Stimulated activated CD4-positive, alpha-beta T cell treated with anti-CD3 and anti-CD28 coated beads, Interleukin-15, amount 100 ng/mL, for 48 hours (primary cell): ENCODE measurements at regions not wholly inside any gene's neighbourhood (a gene's known extent, or its start where the extent isn't known, plus 50 kb on each side); places are given as distances from the start of the nearest gene placed in this dataset.

ENCODE experiments used
- DNase-seq, 2 donors: peaks; one replicate each; pipeline ENCODE4 v3.0.0-alpha.2; 2020; ENCODE audit warnings: low read depth in 2 of 2

DNA sequence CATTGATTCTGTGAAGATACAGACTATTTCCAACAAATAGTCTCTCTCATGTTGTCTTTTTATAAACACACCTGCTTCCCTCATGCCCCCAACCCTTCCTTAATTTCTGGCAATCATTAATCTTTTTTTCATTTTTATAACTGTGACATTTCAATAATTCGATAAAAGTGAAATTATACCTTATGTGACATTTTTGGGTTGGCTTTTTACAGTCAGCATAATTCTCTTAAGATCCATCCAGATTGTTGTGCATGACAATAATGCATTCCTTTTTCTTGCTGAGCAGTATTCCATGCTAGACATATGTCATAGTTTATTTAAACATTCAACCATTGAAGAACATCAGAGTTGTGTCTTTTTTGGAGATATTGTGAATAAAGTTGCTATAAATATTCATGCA lies 541.8 kb upstream of the VRK2 start:
- DNase-seq = no peak

DNA sequence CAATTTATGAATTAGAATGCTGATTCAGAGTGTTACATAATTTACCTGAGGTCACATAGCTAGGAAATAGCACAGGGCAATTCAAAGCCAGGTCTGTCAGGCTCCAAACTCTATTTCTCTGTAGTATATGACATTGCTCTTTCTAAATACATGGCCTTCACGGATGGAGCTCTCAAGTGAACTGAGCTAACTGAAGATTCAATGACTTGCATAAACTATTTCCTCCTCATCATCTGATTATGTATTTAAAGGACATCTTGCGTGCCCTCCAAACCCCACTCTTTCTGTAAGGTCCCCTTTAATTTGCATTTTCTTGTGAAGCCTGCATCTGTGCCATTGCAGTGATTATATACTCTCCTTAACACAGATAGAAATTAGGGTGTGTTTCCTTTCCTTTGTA lies 537.4 kb upstream of the VRK2 start:
- DNase-seq = no peak

DNA sequence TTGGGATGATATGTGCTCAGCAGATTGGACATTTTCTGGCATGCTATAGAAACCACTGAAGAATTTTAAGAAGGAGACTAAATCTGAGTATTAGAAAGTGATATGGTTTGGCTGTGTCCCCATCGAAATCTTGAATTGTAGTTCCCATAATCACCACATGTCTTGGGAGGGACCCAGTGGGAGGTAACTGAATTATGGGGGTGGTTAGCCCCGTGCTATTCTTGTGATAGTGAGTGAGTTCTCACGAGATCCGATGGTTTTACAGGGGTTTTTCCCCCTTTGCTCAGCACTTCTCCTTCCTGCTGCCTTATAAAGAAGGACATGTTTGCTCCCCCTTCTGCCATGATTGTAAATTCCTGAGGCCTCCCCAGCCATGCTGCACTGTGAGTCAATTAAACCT lies 535.9 kb upstream of the VRK2 start:
- DNase-seq = no peak

DNA sequence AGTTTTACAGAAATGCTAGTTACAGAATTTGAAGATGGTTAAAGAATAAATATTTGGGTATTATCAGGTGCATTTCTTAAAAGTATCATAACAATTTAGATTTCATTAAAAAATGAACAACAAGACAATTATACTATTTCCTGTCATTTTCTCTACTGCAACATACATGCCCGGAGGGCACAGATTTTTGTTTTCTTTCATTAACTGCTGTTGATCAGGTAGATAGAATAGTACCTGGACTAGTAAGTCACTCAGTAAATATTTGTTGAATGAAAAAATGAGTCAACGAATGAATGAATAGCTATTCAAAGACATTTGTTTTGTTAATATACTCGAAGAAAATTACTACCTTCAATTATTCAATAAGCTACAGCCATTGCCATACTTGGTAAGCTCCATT lies 531.2 kb upstream of the VRK2 start:
- DNase-seq = no peak

DNA sequence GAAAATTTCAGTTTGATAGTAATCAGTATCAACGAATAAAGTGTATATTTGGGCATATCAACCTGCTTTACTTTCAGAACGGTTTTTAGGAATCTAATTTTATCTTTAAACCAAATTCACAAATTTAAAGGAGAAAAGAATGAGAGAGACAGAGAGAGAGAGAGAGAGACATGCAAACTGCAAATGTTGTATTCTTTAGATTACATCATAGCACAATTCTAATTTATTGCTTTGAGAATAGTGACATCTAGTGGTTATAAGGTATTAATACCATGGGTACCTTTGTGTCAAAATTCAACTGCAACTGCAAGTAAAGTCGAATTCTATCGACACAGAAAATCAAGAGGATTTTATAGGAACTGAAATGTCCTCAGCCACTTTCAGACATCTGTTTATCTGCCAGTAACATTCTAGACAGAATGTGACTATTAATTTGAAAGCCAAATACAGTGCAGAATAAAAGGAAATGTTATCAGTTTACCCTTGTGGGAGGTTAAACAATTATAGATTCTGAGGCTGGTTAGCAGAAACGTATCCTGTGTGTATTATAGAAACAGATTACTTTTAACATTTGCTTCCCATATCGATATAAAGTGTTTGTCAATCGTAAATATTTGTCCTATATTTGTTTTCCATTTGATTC lies 529.8 kb upstream of the VRK2 start:
- no peak for DNase-seq

DNA sequence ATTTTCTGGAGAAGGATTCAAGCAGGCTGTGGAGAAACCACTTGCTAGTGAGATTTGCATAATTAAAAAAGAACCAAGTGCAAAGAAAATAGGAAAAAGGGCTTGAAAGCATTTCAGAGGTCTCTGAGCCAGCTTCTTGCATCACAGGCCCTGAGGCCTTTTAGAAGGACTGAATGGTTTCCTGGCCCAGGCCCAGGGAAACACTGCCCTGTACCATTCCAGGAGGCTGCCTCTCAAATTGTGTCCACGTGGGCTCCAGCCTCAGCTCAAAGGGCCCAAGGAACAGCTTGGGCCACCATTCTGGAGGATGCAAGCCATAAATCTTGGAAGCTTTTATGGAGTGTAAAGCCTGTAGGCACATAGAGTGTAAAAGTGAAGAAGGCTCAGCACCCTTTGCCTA lies 523.3 kb upstream of the VRK2 start:
- DNase-seq = no peak

DNA sequence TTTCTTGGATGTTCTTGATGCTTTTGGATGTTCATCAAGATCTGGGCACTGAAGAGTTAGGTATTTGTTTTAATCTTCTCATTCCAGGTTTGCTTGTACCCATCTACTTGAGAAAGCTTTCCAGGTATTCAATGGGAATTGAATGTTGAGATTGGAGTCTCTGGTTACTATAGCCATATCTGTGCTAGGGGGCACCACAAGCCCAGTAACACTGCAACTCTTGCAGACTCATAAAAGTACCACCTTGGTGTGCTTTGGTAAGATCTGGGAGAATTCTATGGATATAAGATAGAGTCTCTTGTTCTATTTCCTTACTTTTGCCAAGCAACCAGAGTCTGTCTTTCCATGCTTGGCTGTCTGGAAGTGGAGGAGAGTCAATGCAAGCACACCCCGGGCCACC lies 518.9 kb upstream of the VRK2 start:
- DNase-seq = no peak

DNA sequence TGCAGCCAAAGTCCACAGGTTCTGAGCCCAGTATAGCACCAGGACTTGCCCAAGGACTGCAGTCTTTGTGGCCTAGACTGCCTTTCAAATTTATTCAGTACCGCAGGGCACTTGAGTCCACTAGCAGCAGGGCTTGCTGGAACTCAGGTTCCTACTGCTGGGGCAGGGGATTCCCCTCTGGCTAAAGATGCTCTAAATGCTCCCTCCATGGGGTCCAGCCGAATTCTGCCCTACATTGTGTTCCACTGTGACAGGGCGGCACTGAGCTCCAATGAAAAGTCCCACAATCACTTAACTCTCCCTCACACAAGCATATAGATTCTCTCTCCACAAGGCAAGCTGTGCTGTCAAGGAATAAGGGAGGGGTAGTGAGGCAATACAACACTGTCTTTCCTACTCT lies 518.1 kb upstream of the VRK2 start:
- DNase-seq = no peak

DNA sequence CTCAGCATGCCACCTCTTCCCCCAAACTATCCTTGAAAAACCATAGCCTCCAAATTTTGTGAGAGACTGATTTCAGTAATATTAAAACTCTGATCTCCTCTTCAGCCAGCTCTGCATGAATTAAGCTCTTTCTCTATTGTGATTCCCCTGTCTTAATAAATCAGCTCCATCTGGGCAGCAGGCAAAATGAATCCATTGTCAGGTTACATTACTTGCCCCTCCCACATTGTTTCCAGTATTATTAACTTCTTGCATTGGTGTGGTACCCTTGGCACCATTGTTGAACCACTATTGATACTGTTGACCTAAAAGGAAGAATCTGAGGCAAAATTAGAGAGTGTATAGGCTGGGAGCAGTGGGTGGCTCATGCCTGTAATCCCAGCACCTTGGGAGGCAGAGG lies 512.2 kb upstream of the VRK2 start:
- DNase-seq = no peak

DNA sequence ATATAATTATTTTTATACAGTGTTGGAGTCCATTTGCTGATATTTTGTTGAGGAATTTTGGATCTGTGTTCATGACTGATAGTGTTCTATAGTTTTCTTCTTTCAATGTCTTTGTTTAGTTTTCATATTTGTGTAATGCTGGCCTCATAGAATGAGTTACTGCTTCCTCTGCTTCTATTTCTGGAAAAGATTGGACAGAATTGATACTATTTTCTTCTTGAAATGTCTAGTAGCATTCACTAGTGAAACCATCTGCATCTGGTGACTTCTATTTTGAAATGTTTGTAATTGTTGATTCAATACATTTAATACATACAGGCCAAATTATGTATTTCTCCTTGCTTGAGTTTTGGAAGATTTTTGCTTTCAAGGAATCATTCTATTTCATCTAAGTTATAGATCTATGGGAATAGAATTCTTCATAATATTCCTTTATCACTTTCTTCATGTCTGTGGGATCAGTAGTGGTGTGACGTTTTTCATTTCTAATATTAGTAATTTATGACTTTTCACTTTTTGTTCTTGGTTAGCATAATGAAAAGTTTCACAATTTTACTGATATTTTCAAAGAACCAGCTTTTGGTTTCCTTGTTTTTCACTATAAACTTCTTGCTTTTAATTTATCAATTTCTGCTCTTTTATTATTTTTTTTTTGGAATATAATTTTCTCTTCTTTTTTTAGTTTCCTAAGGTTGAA lies 509.9 kb upstream of the VRK2 start:
- no peak for DNase-seq

DNA sequence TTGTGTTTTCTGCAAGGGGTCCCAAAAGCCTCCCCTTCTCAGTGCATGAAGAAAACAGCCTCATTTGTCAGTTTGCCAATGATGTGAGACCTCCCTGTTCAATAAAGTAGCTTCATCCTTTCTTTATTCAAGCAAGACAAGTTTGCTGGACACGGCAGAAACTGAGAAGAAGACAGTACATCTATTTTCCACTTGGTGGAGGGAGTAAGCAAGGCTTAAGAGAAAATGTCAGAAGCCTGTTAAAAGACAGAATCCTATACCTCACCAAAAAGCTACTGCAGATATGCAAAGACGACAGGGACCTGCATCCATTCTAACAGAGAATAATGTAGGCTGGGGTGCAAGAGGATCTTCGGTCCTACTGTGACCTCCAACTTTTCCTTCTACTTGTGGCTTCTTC lies 506.8 kb upstream of the VRK2 start:
- no peak for DNase-seq

DNA sequence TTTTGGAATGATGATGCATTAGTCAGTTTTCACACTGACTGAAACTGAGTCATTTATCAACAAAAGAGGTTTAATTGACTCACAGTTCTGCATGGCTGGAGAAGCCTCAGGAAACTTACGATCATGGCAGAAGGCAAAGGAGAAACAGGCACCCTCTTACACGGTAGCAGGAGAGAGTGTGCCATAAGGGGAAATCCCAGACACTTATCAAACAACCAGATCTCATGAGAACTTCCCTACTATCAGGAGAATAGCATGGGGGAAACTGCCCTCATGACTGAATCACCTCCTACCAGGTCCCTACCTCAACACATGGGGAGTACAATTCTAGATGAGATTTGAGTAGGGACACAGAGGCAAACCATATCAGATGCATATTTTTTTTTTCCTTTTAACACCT lies 504.5 kb upstream of the VRK2 start:
- DNase-seq = no peak

DNA sequence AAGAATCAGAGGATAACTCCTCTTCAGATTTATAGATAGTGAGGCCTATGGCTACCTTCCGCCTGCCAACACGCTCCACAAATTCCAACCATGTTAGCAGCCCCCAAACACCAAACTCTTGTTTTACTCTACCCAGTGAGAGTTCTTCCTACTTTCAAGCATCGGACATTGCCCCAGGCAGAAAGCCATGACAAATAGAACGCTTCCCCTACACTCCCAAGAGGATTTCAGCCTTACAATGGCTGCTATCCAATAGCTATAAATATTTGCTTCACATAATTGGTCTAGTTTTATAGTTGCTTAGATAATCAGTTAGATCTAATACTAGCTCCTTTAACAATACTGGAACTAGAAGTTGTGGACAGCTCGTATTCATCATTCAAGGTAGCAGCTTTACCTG lies 503.4 kb upstream of the VRK2 start:
- DNase-seq = no peak

DNA sequence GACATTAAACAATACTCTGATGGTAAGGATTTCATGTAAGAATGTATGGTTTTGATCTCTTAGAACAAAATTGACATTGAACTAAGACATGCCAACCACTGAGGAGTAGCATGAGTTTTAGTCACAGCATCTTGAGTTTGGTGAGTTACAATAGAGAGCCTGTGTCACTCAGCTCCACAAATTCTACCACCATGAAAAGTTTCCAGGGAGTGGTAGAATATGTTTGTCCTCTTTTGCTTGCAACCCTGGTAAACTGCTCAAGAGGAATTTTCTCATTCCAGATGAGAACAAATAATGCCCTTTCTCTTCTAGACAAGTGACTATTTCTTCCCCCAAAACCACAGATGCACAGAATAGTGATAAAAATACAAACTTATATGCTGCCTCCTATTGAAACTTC lies 502.0 kb upstream of the VRK2 start:
- no peak for DNase-seq

DNA sequence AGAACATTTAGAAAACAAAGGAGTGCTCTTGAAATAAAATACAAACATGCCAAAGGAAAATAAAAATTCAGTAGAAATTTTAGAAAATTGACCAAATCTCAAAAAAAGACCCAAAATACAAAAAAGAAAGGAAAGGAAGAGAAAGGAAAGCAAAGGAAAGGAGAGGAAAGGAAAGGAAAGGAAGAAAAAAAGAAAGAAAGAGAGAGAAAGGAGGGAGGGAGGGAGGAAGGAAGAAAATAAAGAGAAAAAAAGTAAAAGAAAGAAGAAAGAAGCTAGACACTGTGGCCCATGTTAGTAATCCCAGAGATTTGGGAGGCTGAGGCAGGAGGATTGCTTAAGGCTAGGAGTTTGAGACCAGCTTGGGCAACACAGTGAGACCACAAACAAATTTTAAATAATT lies 500.1 kb upstream of the VRK2 start:
- no peak for DNase-seq

DNA sequence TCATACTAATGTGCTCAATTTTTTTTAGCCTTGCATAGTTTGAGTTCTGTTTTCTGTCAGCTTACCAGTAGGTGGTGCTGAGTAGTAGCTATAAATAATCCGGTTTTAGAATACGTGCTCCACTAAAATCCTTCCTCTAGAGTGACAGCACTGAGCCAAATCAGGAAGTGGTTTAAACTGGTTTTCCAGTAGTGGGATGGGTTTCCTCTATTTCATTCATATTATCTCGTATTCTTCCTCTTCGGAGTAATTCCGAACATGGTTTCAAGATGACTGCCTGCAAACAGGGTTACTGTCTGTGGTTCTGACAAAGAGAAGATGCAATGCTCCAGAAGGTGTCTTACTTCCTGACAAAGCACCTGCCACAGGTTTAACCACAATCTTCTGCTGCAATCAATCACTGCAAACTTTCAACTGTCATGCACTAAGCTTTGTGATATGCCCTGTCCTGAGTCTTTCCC lies 496.9 kb upstream of the VRK2 start:
- DNase-seq = no peak

DNA sequence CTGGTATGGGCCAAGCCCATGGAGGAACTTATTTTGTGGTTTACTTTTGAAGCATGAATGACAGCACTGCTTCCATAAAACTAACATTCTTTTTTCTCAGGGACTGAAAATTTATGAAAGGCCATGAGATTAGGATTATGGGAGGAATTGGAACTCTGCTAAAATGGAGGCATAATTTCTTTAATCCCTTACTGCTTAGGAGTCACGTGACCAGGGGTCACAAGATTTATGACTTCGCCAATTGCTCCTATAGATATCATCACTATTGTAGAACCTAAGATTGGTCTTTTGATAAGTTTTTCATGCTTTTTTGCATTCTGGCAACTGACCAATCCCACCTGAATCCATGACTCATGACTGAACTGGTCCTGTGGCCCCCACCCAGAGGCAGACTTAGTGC lies 495.7 kb upstream of the VRK2 start:
- DNase-seq = no peak

DNA sequence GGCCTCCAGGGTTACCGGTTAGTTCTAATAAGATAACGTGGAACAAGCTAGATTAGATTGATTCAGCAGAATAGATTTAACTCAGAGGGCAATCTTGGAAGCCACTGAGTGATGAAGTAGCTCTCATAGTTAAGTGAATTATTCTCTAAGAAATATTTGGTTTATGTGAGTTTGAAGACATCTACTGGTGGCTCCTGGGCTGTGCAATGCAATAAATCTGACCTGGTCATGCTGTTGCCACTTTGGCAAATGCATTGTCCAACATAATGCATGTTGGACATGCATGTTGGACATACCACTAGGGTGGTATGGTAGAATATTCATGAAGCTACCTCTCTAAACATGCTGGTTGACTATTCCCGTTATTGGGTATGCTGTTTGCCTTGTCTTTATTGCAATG lies 493.7 kb upstream of the VRK2 start:
- no peak for DNase-seq

DNA sequence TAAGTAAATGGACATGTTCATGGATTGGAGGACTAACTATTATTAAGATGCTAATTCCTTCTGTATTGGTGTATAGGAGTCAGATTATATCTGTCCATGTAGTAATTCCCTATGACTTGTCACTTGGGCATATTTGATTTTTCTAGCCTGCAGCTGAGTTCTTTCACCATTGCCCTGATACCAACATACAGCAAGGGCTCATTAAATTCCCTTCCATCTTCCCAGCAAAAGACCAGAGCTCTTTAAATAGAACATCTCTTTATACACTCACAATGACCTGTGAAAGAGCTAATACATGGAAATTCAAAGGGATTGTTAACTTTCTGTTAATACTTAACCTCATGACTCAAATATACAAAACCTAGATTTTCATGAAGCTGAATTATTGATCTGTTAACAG lies 492.3 kb upstream of the VRK2 start:
- DNase-seq = no peak

DNA sequence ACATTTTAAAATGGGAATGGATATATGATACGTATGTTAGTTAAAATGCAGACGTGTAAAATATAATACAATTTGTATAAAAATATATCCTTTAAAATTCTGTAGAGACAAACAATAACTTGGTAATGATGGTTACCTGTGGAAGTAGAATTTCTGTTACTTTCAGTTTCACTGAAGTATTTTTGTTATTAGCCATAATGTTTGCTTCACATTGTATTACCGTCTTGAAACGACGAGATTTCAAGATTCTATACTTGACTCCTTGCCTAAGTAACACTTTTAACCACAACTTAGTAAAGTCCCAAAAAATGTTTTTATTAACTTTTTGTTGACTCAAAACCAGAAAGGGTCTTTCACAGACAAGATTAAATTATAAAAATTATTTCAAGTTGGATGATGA lies 488.3 kb upstream of the VRK2 start:
- no peak for DNase-seq

DNA sequence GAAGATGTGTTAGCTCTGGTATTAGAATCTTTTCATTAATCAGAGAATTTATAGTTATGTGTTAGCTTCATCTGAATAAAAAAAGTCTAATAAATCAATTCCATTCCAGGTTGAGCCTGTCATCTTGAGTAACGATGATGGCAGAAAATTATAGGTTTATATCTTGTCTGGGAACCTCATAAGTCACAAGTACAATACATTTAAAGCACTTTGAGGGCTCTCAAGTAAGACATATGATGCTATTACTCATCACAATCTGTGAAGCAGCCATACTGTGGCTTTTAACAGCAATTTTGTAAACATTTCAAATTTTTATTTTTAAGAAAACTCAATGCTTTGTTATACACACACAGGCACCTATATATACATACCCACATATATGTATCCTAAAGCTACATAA lies 484.1 kb upstream of the VRK2 start:
- DNase-seq = no peak

DNA sequence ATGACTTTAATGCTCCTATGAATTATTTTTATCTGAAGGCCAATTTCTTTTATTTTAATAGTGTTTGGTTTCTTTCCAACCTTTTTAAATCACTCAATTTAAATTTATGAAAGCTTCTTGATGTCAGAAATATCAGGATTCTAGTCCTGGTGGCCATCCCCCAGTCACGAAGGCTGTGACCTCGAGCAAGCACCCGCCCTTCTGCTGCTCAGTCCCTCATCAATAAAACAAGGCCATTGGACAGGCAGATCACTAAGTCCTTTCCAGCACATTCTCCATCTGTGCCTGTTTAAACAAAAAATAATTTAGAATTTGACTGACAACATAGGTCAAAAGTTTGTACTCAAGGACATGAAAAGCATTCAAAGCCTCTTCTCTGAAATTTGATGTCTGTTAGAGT lies 483.6 kb upstream of the VRK2 start:
- no peak for DNase-seq

DNA sequence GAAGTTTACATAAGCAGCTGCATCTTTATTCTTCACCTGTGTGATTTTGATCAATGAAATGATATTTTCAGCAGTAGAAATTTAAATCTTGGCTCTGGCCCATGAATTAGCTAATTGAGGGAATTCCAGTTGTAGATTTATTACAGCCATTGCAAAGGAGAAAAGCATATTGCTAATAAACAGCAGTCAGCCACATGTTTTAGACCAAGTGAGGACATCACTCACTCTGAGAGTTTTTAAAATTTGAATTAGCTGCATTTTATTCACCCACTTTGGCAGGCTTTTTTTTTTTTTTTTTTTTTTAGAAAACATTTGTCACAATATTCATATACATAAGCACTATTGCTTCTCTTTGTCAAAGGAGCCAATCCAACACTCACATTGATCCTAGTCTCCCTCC lies 479.4 kb upstream of the VRK2 start:
- DNase-seq = no peak

DNA sequence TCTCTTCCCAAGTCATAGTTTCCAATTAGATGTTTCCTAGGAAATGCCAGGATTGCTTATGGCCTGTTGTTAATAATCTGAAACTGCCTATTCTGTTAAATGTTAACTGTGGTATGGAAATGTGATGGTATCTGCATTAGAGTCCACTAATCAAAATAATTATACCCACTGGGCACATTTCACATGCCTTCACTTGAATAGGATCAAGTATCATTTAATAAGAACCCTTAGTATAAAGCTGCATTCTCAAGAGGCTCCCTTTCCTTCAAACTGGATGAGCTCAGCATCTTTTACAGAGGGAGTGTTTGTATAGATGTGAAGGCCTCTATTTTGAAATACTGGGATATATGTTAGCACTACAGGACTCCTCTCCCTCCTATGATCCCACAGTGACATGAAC lies 477.2 kb upstream of the VRK2 start:
- DNase-seq = no peak
